HepG2 (cell line): ENCODE measurements at regions not wholly inside any gene's neighbourhood (a gene's known extent, or its start where the extent isn't known, plus 50 kb on each side); places are given as distances from the start of the nearest gene placed in this dataset.

Source experiments
- CREM ChIP-seq, 2 experiments: sonication (generic) in 1 of 2; formaldehyde crosslinking in 1 of 2; IDR thresholded peaks; 2 replicates each; pipeline versions ENCODE4 v1.4.0 to v1.6.1; 2016 to 2020; ENCODE audit warnings: antibody characterized with exemption in 1 of 2, mild to moderate bottlenecking in 1 of 2, missing genetic modification reagents in 1 of 2
- ESRRA ChIP-seq: sonication (generic); formaldehyde crosslinking; IDR thresholded peaks from 2 replicates; pipeline ENCODE4 v1.5.1; 2020; ENCODE audit warnings: mild to moderate bottlenecking, low read depth, missing genetic modification reagents
- FOSL2 ChIP-seq: sonication (generic); formaldehyde crosslinking; IDR thresholded peaks from 2 replicates; pipeline ENCODE4 v1.4.0; 2020; ENCODE audit warnings: missing genetic modification reagents
- HNF1A ChIP-seq, 2 experiments: sonication (generic) in 1 of 2; formaldehyde crosslinking in 1 of 2; IDR thresholded peaks; 2 replicates each; pipeline versions ENCODE4 v1.4.0 to v1.6.1; 2016 to 2020; ENCODE audit warnings: borderline replicate concordance in 1 of 2, low read depth in 1 of 2, mild to moderate bottlenecking in 1 of 2, missing genetic modification reagents in 1 of 2
- ISL2 ChIP-seq: sonication (generic); formaldehyde crosslinking; IDR thresholded peaks from 2 replicates; pipeline ENCODE4 v1.5.0; 2020; ENCODE audit warnings: missing genetic modification reagents
- MXD3 ChIP-seq: IDR thresholded peaks from 2 replicates; pipeline ENCODE4 v1.6.1; 2016; ENCODE audit warnings: mild to moderate bottlenecking, missing biosample characterization, missing genetic modification reagents
- NCOA2 ChIP-seq: sonication (generic); formaldehyde crosslinking; IDR thresholded peaks from 2 replicates; pipeline ENCODE4 v1.8.0; 2022; ENCODE audit warnings: inconsistent platforms
- NFIC ChIP-seq: IDR thresholded peaks from 2 replicates; pipeline ENCODE4 v1.6.1; 2012; ENCODE audit warnings: mild to moderate bottlenecking, low read length, inconsistent platforms
- NR2F2 ChIP-seq: IDR thresholded peaks from 2 replicates; pipeline ENCODE4 v1.6.1; 2012; ENCODE audit warnings: low read depth, inconsistent platforms, borderline replicate concordance
- NR2F6 ChIP-seq, 2 experiments: IDR thresholded peaks; 2 replicates each; pipeline ENCODE4 v1.6.1; 2016; ENCODE audit warnings: antibody characterized with exemption in 1 of 2, mild to moderate bottlenecking in 1 of 2
- RERE ChIP-seq: IDR thresholded peaks from 2 replicates; pipeline ENCODE4 v1.6.1; 2016; ENCODE audit warnings: low read depth, missing genetic modification reagents, missing compliant biosample characterization
- REXO4 ChIP-seq: sonication (generic); formaldehyde crosslinking; IDR thresholded peaks from 2 replicates; pipeline ENCODE4 v1.8.0; 2022; ENCODE audit warnings: missing genetic modification reagents, mild to moderate bottlenecking, borderline replicate concordance
- TCF7L2 ChIP-seq: IDR thresholded peaks from 2 replicates; pipeline ENCODE4 v1.6.1; 2011; ENCODE audit warnings: mild to moderate bottlenecking, low read depth, low read length, moderate library complexity
- WIZ ChIP-seq: sonication (generic); formaldehyde crosslinking; IDR thresholded peaks from 2 replicates; pipeline ENCODE4 v1.5.1; 2020; ENCODE audit warnings: mild to moderate bottlenecking, missing genetic modification reagents
- ZBTB44 ChIP-seq: sonication (generic); formaldehyde crosslinking; IDR thresholded peaks from 2 replicates; pipeline ENCODE4 v1.4.0; 2020; ENCODE audit warnings: missing genetic modification reagents
- ZNF143 ChIP-seq: sonication (generic); formaldehyde crosslinking; IDR thresholded peaks from 2 replicates; pipeline ENCODE4 v1.4.0; 2020; ENCODE audit warnings: missing genetic modification reagents
- ZNF850 ChIP-seq: sonication (generic); formaldehyde crosslinking; conservative IDR thresholded peaks from 2 replicates; pipeline ENCODE4 v1.9.0; 2021; ENCODE audit warnings: mild to moderate bottlenecking, missing genetic modification reagents

GRCh38 chr5:29905626-29906353 lies 1287.7 kb upstream of the CDH6 start (continued):
- TF ChIP-seq HNF1A (IDR thresholded peaks at IDR 0.05; ENCODE audit: low read depth), result no peak
- peak; percentile 33; the same call in 1 of the 2 replicates for TF ChIP-seq HNF1A (CRISPR knock-in tag; IDR thresholded peaks at IDR 0.05; ENCODE audit: borderline replicate concordance)
- peak; percentile 52; the same call in 1 of the 2 replicates for TF ChIP-seq NFIC
- TF ChIP-seq RERE, result peak; percentile 69; the same call in 1 of the 2 replicates
- peak; percentile 83 for TF ChIP-seq NR2F2
- no peak for TF ChIP-seq ESRRA (CRISPR knock-in tag)
- TF ChIP-seq MXD3 (CRISPR knock-in tag), result no peak
- TF ChIP-seq ISL2 (CRISPR knock-in tag), result peak; percentile 65; the same call in 1 of the 2 replicates
- TF ChIP-seq TCF7L2, result peak; percentile 36; the same call in 1 of the 2 replicates
- TF ChIP-seq REXO4 (CRISPR knock-in tag), result no peak
- TF ChIP-seq ZNF143 (CRISPR knock-in tag), result no peak
- no peak for TF ChIP-seq ZNF850 (CRISPR knock-in tag)
- TF ChIP-seq NCOA2, result peak; percentile 68
- TF ChIP-seq ZBTB44 (CRISPR knock-in tag), result no peak
- TF ChIP-seq NR2F6 (IDR thresholded peaks at IDR 0.05), result peak; percentile 89
- peak; percentile 49 for TF ChIP-seq NR2F6 (CRISPR knock-in tag; IDR thresholded peaks at IDR 0.05)
- TF ChIP-seq WIZ (CRISPR knock-in tag), result no peak
- TF ChIP-seq CREM (IDR thresholded peaks at IDR 0.05), result peak; percentile 57; the same call in 1 of the 2 replicates
- no peak for TF ChIP-seq CREM (CRISPR knock-in tag; IDR thresholded peaks at IDR 0.05)
- TF ChIP-seq FOSL2, result 0 out of 2 replicates have a peak, but pooled peaks have one; percentile 32
